Upper lobe of left lung (tissue), 4 donors: ENCODE measurements at regions not wholly inside any gene's neighbourhood (a gene's known extent, or its start where the extent isn't known, plus 50 kb on each side); places are given as distances from the start of the nearest gene placed in this dataset.

Experiments
- POLR2A ChIP-seq, 4 donors: fragments of 450-650 bp; IDR thresholded peaks; one replicate each; pipeline ENCODE4 v1.5.1; 2016 to 2017; ENCODE audit warnings: antibody characterized with exemption in 4 of 4, mild to moderate bottlenecking in 2 of 4
- POLR2AphosphoS5 ChIP-seq, 2 donors: sonication (generic); formaldehyde crosslinking; IDR thresholded peaks; one replicate each; pipeline ENCODE4 v1.5.1; 2017; ENCODE audit warnings: antibody characterized with exemption in 2 of 2
- TF ChIP-seq, protein P1 (sequence below), 6 experiments: fragments of 450-650 bp in 4 of 6; fragments of 200-600 bp in 2 of 6; sonication (generic) in 2 of 6; IDR thresholded peaks; one replicate each; pipeline ENCODE4 v1.5.1; 2016 to 2019; ENCODE audit warnings: antibody characterized with exemption in 6 of 6

DNA sequence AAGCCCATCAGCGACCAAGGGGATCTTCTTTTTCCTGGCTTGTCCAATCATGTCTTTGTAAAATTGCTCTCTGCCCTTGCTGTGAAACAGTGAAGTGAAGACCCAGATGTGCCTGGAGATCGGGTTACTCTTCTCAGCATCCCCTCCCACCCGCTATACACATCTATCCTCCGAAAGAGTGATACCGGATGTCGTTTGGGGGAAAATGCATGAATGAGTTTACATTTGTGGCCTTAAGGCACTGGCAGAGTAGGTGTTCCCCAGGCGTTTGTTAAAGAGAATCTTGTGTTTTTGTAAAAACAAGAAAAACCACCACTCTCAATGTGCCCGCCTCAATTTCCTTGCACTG is 528.3 kb downstream of the CMPK2 start:
- TF ChIP-seq, protein P1, sequence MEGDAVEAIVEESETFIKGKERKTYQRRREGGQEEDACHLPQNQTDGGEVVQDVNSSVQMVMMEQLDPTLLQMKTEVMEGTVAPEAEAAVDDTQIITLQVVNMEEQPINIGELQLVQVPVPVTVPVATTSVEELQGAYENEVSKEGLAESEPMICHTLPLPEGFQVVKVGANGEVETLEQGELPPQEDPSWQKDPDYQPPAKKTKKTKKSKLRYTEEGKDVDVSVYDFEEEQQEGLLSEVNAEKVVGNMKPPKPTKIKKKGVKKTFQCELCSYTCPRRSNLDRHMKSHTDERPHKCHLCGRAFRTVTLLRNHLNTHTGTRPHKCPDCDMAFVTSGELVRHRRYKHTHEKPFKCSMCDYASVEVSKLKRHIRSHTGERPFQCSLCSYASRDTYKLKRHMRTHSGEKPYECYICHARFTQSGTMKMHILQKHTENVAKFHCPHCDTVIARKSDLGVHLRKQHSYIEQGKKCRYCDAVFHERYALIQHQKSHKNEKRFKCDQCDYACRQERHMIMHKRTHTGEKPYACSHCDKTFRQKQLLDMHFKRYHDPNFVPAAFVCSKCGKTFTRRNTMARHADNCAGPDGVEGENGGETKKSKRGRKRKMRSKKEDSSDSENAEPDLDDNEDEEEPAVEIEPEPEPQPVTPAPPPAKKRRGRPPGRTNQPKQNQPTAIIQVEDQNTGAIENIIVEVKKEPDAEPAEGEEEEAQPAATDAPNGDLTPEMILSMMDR (IDR thresholded peaks at IDR 0.05) = no peak
- TF ChIP-seq POLR2A (IDR thresholded peaks at IDR 0.05) (no peak), POLR2AphosphoS5 (IDR thresholded peaks at IDR 0.05) (no peak)
